ENCODE measurements at regions not wholly inside any gene's neighbourhood (a gene's known extent, or its start where the extent isn't known, plus 50 kb on each side); places are given as distances from the start of the nearest gene placed in this dataset.

DNA sequence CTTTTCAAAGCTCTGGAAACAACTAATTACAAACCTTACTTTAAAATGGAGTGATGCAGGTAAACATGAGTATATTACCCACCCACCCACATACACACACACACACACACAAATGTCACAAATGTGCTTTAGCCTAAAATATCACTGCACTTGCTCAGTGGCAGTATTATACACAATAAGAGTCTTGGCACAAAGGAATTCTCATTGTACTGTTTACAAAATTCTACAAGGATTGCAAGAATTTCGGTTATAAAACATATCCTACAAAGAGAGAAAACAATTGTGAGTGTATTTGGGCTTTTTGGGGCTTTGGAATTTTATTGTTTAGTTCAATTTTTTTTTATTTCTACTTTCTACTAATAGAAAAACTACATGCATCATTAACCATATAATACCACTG is 113.2 kb upstream of the BEND6 start:
- no peak for TF ChIP-seq GATA2 (IDR thresholded peaks at IDR 0.05; ENCODE audit: low read depth, low read length)
- TF ChIP-seq GATA3 (IDR thresholded peaks at IDR 0.05; ENCODE audit: low read depth, low read length), result no peak
